HUES48 (cell line): ENCODE measurements at regions not wholly inside any gene's neighbourhood (a gene's known extent, or its start where the extent isn't known, plus 50 kb on each side); places are given as distances from the start of the nearest gene placed in this dataset.
A peak's percentile ranks its signal among the peaks of the same experiment; 100 is the strongest.

Experiments
- H3K27ac ChIP-seq: one replicate; pipeline ENCODE4 v1.7.0; 2013; ENCODE audit warnings: low read depth, low read length, inconsistent platforms
- H3K27me3 ChIP-seq: 2 replicates; pipeline ENCODE4 v1.6.1; 2013; ENCODE audit warnings: mild to moderate bottlenecking, low read length; ENCODE audit not compliant: control insufficient read depth, insufficient read depth
- H3K36me3 ChIP-seq: 2 replicates; pipeline ENCODE4 v1.6.1; 2013; ENCODE audit warnings: low read length; ENCODE audit not compliant: control insufficient read depth, insufficient read depth
- H3K4me1 ChIP-seq: 2 replicates; pipeline ENCODE4 v1.6.1; 2013; ENCODE audit warnings: mild to moderate bottlenecking, low read length; ENCODE audit not compliant: control insufficient read depth, insufficient read depth
- H3K4me3 ChIP-seq: 2 replicates; pipeline ENCODE4 v1.5.1; 2013; ENCODE audit warnings: mild to moderate bottlenecking, low read depth, low read length
- H3K9ac ChIP-seq: 2 replicates; pipeline ENCODE4 v1.6.1; 2013; ENCODE audit warnings: mild to moderate bottlenecking, low read depth, low read length, moderate library complexity
- H3K9me3 ChIP-seq: 2 replicates; pipeline ENCODE4 v1.6.1; 2013; ENCODE audit warnings: low read length; ENCODE audit not compliant: control insufficient read depth, insufficient read depth

DNA sequence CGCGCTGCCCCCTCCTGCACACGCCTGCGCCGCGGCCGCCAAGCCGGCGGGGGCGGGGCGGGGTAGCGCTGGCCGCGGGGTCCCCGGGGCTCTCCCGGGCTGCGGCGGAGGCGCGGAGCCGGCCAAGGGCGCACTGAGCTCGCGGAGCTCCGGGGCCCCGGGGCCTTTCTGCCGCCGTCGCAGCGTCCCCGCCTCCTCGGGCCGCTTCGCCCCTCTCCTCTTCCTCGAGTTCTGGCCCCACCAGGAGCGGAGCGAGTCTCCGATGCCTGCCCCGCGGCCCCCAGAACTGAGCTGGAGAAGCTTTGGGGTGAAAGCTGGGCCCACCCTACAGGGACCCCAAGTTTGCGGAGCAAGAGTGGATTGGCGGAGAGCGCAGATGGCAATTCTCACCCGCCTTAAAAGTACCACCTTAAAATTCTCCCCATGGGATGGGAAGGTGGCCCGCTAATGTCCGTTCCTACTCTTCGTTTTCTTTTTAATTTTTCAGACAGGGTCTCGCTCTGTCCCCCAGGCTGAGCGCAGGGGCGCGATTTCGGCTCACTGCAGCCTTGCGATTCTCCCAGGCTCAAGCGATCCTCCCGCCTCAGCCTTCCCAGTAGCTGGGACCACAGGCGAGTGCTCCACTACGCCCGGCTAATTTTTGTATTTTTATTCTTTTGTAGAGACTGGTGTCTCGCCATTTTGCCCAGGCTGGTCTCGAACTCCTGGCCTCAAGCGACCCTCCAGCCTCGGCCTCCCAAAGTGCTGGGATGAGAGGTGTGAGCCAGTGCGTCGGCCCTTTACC, 129.6 kb downstream of the NDUFA12 start:
- H3K9ac ChIP-seq, result no peak overlapping the region
- no peaks in the 10 kb centered on the region for H3K36me3 ChIP-seq
- H3K4me3 ChIP-seq, result peak overlapping the region; percentile 66
- H3K4me1 ChIP-seq, result peaks cover 10% of the 10 kb centered on the region; the same call in 1 of the 2 replicates
- H3K27me3 ChIP-seq, result peaks cover 52% of the 10 kb centered on the region
- H3K27ac ChIP-seq, result no peak overlapping the region
- no peaks in the 10 kb centered on the region for H3K9me3 ChIP-seq

DNA sequence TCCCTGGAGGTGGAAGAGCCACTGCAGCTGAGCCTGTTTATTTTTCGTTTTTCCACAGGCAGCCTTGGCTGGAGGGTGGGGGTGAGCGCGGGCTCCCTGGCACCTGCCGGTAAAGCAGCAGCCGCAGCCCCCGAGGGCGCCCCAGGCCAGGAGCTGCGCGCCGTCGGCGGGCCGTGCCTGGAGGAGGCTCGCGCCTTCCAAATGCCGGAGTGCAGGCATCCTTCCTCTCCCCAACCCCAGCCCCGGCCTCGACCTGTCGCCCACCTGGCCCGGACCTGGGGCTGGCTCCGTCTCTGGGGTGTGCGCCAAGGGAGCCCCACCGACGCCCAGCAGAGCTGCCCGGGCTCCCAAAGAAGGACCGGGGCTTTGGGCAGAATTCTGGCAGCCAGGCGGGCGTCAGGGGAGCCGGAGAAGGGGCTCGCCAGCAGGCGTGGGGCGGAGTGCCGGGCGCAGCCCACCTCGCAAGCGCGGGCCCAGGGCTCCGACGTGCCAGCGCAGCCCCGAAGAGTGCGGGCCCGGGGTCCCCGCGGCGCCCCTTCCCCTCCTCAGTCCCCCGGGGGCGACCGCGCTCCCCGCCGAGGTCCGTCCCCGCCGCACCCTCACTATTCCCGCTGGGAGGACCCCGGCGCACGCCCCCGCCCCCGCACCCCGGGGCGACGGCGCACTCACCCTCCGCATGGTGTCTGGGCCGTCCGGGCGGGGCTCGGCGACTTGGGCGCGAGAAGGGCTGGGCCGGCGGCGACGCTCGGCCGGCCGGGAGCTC, 130.3 kb downstream of the NDUFA12 start:
- peaks cover 52% of the 10 kb centered on the region for H3K27me3 ChIP-seq
- H3K9ac ChIP-seq, result no peak overlapping the region
- no peaks in the 10 kb centered on the region for H3K9me3 ChIP-seq
- no peak overlapping the region for H3K27ac ChIP-seq
- peak overlapping the region; percentile 66 for H3K4me3 ChIP-seq
- H3K4me1 ChIP-seq, result peaks cover 10% of the 10 kb centered on the region; the same call in 1 of the 2 replicates
- H3K36me3 ChIP-seq, result no peaks in the 10 kb centered on the region

DNA sequence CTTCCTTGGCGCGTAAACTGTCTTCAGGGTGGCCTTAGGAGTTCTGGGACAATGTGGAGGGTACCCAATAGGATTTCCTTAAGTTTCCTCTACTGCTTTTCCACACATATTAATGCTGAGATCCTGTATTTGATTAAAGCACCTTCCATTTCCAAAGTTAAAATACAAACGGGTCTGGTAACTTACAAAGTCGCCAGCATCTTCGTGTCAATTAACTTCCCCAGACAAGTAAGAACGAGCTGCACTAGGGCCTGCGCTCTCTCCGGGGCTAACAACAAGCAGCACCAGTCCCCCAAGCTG, 130.9 kb downstream of the NDUFA12 start:
- no peaks in the 10 kb centered on the region for H3K36me3 ChIP-seq
- no peak overlapping the region for H3K9ac ChIP-seq
- H3K9me3 ChIP-seq, result no peaks in the 10 kb centered on the region
- H3K27ac ChIP-seq, result no peak overlapping the region
- H3K4me3 ChIP-seq, result peak overlapping the region; percentile 66
- H3K27me3 ChIP-seq, result peaks cover 52% of the 10 kb centered on the region
- H3K4me1 ChIP-seq, result peaks cover 10% of the 10 kb centered on the region; the same call in 1 of the 2 replicates

DNA sequence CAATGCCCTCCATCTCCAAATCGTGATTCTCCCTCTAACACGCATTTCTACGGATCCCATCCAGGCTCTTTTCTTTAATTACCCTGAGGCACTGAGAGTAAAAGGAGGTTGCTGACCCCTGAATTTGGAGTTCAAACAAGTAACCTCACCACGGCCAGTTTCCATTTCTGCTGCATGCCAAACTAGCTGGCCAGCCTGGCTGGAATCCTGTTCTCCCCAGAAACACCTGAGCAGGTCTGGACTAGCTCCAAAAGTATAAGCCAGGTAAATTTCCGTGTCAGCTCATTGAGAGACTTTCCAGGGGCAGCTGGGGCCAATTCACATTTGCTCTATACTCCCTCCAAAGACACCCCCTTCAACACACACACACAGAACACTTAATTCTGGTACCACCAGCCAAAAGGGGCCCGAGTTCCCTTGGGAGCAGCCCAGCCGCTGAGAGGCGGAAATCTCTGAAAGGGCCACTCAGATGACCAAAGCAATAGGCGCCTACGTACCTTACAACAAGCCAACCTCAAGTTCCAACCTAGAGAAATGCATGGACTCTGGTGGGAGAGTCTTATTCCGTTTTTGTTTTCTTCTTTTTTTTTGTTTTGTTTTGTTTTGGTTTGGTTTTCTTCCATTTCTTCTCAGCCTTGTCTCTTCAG, 131.4 kb downstream of the NDUFA12 start:
- Histone ChIP-seq H3K9ac (no peak overlapping the region), H3K27me3 (peaks cover 52% of the 10 kb centered on the region), H3K9me3 (no peaks in the 10 kb centered on the region), H3K27ac (no peak overlapping the region), H3K4me1 (peaks cover 10% of the 10 kb centered on the region; the same call in 1 of the 2 replicates), H3K36me3 (no peaks in the 10 kb centered on the region), H3K4me3 (peak overlapping the region; percentile 66; the same call in 1 of the 2 replicates)

DNA sequence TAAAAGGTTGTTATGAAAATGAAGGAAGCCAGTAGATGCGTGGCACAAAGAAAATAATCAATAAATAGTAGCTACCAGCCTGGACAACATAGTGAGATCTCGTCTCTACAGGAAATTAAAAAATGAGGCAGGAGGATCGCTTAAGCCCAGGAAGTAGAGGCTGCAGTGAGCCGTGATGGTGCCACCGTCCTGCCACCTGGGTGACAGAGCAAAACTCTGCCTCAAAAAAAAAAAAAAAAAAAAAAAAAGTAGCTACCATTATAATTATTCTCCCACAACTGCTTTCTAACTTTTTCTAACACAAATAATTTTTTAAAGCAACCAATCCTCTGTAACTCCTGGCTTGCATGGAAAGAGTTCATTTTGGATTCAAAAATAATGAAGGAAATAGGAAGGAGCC, 133.0 kb downstream of the NDUFA12 start:
- peaks cover 10% of the 10 kb centered on the region; the same call in 1 of the 2 replicates for H3K4me1 ChIP-seq
- no peak overlapping the region for H3K4me3 ChIP-seq
- no peak overlapping the region for H3K27ac ChIP-seq
- H3K36me3 ChIP-seq, result no peaks in the 10 kb centered on the region
- H3K9me3 ChIP-seq, result no peaks in the 10 kb centered on the region
- no peak overlapping the region for H3K9ac ChIP-seq
- peaks cover 47% of the 10 kb centered on the region for H3K27me3 ChIP-seq

DNA sequence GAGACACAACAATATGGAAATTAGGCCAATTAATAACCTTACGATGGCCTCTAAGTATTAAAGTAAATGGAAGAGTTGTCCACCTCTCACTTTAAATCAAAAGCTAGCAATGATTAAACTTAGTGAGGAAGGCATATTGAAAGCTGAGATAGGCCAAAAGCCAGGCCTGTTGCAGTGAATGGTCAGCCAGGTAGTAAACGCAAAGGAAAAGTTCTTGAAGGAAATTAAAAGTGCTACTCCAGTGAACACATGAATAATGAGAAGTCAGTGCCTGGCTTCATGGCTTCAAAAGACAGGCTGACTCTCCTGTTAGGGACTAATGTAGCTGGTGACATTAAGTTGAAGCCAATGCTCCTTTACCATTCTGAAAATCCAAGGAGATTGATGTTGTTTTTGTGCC, 135.3 kb downstream of the NDUFA12 start:
- no peak overlapping the region for H3K27ac ChIP-seq
- H3K4me3 ChIP-seq, result no peak overlapping the region
- no peaks in the 10 kb centered on the region for H3K36me3 ChIP-seq
- peaks cover 24% of the 10 kb centered on the region for H3K27me3 ChIP-seq
- no peaks in the 10 kb centered on the region for H3K9me3 ChIP-seq
- peaks cover 10% of the 10 kb centered on the region; the same call in 1 of the 2 replicates for H3K4me1 ChIP-seq
- H3K9ac ChIP-seq, result no peak overlapping the region

DNA sequence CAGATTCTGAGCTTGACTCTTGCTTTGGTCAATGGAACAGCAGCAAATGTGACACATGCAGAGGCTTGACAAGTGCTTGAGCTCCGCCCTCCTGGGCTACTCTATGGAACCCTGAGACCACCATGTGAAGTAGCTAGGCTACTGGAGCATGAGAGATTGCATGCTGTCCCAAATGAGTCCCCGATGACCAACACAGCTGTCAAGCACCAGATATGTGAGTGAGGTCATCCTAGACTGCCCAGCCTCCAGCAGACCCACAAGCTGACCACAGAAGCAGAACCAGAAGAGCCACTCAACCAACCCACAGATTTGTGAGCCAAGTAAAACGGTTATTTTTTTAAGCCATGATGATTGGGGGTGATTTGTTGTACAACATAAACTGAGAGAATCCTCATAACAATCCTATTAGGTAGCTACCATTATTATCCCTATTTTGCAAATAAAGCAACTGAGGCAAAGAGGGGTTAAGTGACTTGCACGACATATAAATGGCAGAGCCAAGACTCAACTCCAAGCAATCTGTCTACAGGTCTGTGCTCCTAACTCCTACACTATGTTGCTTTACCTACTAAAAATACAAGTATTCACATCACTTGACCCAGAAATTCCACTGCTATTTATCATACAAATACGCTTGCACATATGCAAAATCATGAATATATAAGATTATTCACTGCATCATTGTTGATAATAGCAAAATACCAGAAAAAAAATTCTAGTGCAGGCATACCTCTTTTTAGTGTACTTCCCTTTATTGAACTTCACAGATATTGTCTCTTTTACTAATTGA, 136.2 kb downstream of the NDUFA12 start:
- Histone ChIP-seq H3K27ac (no peak overlapping the region), H3K27me3 (peaks cover 15% of the 10 kb centered on the region), H3K4me1 (peaks cover 10% of the 10 kb centered on the region; the same call in 1 of the 2 replicates), H3K36me3 (no peaks in the 10 kb centered on the region), H3K4me3 (no peak overlapping the region), H3K9me3 (no peaks in the 10 kb centered on the region), H3K9ac (no peak overlapping the region)

DNA sequence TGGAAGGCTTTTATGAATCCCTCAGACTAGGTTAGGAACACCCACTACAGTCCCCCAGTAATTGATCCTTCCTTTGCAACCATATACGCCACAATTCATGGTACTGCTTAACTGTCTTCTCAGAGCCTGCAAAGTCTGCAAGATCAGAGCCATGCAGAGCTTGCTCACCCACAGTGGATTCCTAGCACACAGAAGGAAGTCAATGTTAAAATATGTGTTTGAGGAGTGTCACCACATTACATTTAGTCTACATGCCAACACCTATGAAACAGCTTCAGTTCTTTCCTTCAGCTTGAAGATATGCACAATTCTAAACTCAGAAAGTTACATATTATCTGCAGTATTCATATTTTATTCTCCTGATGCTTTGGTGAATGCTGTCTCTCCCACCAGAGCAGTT, 138.5 kb downstream of the NDUFA12 start:
- Histone ChIP-seq H3K9me3 (no peaks in the 10 kb centered on the region), H3K4me3 (no peak overlapping the region)

DNA sequence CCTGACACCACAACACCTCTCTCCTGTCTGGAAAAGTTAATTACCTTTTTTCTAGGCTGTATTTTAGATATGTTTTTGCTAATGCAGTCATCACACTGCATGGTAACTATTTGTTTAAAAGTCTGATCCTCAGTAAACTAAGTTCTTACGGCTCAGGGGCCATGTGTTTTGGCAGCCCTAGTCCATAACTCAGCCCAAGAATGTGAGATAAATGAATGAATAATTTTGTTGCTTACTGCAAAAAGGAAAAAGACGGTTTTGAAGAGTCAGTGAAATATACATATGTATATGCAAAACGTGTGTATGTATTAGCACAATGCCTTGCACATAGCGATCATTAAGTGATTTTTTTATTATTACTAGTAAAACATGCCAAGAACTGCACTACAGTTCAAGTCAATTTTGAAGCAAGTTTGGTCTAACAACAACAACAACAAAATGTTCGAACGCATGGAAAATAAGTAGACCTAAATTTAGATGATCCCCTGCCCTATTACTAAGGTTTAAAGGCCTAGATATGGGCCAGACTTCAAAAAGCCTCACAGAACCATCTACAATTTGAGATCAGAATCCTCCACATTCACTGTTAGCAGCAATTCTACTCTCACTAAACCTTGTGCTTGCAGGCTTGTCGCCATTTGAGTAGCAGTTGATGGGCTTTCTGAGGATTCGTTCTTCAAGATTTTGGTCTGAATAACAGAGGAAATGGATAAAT, 140.0 kb downstream of the NDUFA12 start:
- Histone ChIP-seq H3K27ac (no peak overlapping the region), H3K36me3 (no peaks in the 10 kb centered on the region), H3K9me3 (no peaks in the 10 kb centered on the region), H3K27me3 (no peaks in the 10 kb centered on the region), H3K4me3 (no peak overlapping the region), H3K4me1 (no peaks in the 10 kb centered on the region), H3K9ac (no peak overlapping the region)

More for the DNA sequence above, 138.5 kb downstream of the NDUFA12 start:
- no peaks in the 10 kb centered on the region for H3K27me3 ChIP-seq
- H3K36me3 ChIP-seq, result no peaks in the 10 kb centered on the region
- no peak overlapping the region for H3K27ac ChIP-seq
- no peak overlapping the region for H3K9ac ChIP-seq
- no peaks in the 10 kb centered on the region for H3K4me1 ChIP-seq

DNA sequence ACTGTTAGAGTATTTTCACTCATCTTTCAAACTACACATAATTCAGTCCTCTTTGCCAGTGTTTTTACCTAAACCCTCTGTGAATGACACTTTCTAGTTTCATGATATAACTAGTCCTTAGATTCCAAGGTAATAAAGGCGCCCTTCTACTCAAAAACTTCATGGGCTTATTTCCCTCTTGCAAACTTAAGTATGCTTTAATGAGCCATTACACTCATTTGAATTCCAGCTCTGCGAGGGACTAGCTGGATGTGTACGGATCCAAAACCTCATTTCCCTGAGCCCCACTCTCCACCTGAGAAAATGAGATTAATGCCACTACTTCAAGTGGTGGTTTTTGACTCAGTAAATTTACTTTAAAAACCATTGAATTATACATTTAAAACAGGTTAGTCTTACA, 141.1 kb downstream of the NDUFA12 start:
- Histone ChIP-seq H3K9me3 (no peaks in the 10 kb centered on the region), H3K9ac (no peak overlapping the region)

More for the DNA sequence above, 141.1 kb downstream of the NDUFA12 start:
- Histone ChIP-seq H3K27me3 (no peaks in the 10 kb centered on the region), H3K36me3 (no peaks in the 10 kb centered on the region), H3K4me3 (no peak overlapping the region), H3K4me1 (no peaks in the 10 kb centered on the region), H3K27ac (no peak overlapping the region)
